T-cell (primary cell): ENCODE measurements at regions not wholly inside any gene's neighbourhood (a gene's known extent, or its start where the extent isn't known, plus 50 kb on each side); places are given as distances from the start of the nearest gene placed in this dataset.

Experiments used
- ATAC-seq, 4 experiments: fragments of 200-7000 bp in 3 of 4; fragments of 150-1000 bp in 1 of 4; cut with Tn5 transposase; replicated peaks in 1 of 4; 1 replicate in 3 of 4; 2 replicates in 1 of 4; pipeline ENCODE4 v1.10.0; 2021; ENCODE audit warnings: moderate library complexity in 3 of 4, mild to moderate bottlenecking in 2 of 4, moderate number of reproducible peaks in 1 of 4
- CTCF ChIA-PET, 2 donors: fragments of 300-600 bp; sonication (Branson Sonifier 250); formaldehyde crosslinking; loops; one replicate each; lab custom pipeline; 2022; ENCODE audit warnings: antibody characterized with exemption in 2 of 2; lab: Charles Lee
- POLR2A ChIA-PET, 2 donors: fragments of 300-600 bp; sonication (Branson Sonifier 250); formaldehyde crosslinking; loops; one replicate each; lab custom pipeline; 2022; ENCODE audit warnings: antibody characterized with exemption in 2 of 2; lab: Charles Lee
- DNase-seq, 35 experiments: peaks; one replicate each; pipeline versions ENCODE4 v3.0.0 to v3.0.0-alpha.2; 2013 to 2023
- H3K27ac ChIP-seq: one replicate; pipeline ENCODE4 v1.5.1; 2013; ENCODE audit warnings: low read length
- H3K27me3 ChIP-seq, 2 experiments: replicated peaks in 1 of 2; 1 replicate in 1 of 2; 2 replicates in 1 of 2; pipeline versions ENCODE4 v1.6.1 to v1.7.0; 2013; ENCODE audit warnings: low read length in 1 of 2, mixed read lengths in 1 of 2; ENCODE audit not compliant: control insufficient read depth in 2 of 2, insufficient read depth in 2 of 2; ENCODE audit errors: extremely low read depth in 1 of 2
- H3K36me3 ChIP-seq, 2 donors: 1 replicate in 1 of 2; 2 replicates in 1 of 2; pipeline versions ENCODE4 v1.6.1 to v1.7.0; 2013; ENCODE audit warnings: low read length in 1 of 2; ENCODE audit not compliant: control insufficient read depth in 2 of 2, insufficient read depth in 1 of 2; ENCODE audit errors: extremely low read depth in 1 of 2
- H3K4me1 ChIP-seq, 2 experiments: 1 replicate in 1 of 2; 2 replicates in 1 of 2; pipeline versions ENCODE4 v1.6.1 to v1.7.0; 2013; ENCODE audit warnings: low read length in 2 of 2, mixed read lengths in 1 of 2; ENCODE audit not compliant: insufficient read depth in 2 of 2, control insufficient read depth in 1 of 2; ENCODE audit errors: extremely low read depth in 1 of 2
- H3K4me3 ChIP-seq, 2 donors: 1 replicate in 1 of 2; 2 replicates in 1 of 2; pipeline versions ENCODE4 v1.5.1 to v1.7.0; 2013; ENCODE audit warnings: mild to moderate bottlenecking in 2 of 2, low read length in 1 of 2, moderate library complexity in 1 of 2; ENCODE audit not compliant: control insufficient read depth in 1 of 2; ENCODE audit errors: extremely low read depth in 1 of 2
- H3K9me3 ChIP-seq: 2 replicates; pipeline ENCODE4 v1.7.0; 2013
- H3K27ac Mint-ChIP-seq, 2 donors: one replicate each; pipeline ENCODE4 v1.8.0; 2020 to 2021; ENCODE audit warnings: mild to moderate bottlenecking in 2 of 2, mixed read lengths in 2 of 2
- H3K27me3 Mint-ChIP-seq, 2 donors: one replicate each; pipeline ENCODE4 v1.8.0; 2021 to 2022; ENCODE audit warnings: mixed read lengths in 2 of 2
- H3K36me3 Mint-ChIP-seq: one replicate; pipeline ENCODE4 v1.8.0; 2021; ENCODE audit warnings: mixed read lengths
- H3K4me1 Mint-ChIP-seq, 3 donors: one replicate each; pipeline ENCODE4 v1.8.0; 2020 to 2022; ENCODE audit warnings: mixed read lengths in 3 of 3, mild to moderate bottlenecking in 1 of 3
- H3K4me3 Mint-ChIP-seq, 3 donors: one replicate each; pipeline ENCODE4 v1.8.0; 2020 to 2022; ENCODE audit warnings: mild to moderate bottlenecking in 3 of 3, mixed read lengths in 3 of 3, moderate library complexity in 3 of 3
- H3K9me3 Mint-ChIP-seq, 3 donors: one replicate each; pipeline ENCODE4 v1.8.0; 2020 to 2022; ENCODE audit warnings: mixed read lengths in 3 of 3
- WGBS: methylation state at CpG from one replicate; pipeline ENCODE4 v1.1.5; 2013; ENCODE audit warnings: missing lambda C conversion rate; ENCODE audit not compliant: insufficient coverage; 5-methylcytosine and 5-hydroxymethylcytosine counted together

DNA sequence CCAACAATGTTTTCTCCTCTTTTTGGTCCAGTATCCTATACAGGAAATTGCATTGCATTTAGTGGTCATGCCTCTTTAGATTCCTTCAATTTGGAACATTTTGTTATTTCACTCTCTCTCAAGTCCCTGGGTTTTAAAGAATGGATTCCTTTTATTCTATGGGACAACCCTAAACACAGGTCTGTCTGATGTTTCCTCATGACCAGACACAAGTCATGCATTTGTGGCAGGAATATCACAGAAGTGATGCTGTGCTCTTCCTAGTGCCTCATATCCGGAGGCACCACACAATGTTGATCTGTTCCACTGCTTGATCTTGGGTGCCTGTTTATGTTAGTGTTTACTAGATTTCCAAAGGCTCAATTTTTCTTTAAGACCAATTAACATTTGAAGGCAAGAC lies 69.7 kb upstream of the H2AZ1 start:
- ChIA-PET POLR2A (no interaction called here), CTCF (no interaction called here)
- H3K36me3 ChIP-seq = no peaks in the 10 kb centered on the region
- no peak overlapping the region for H3K4me3 Mint-ChIP-seq
- no peak overlapping the region for H3K4me3 ChIP-seq
- H3K27ac ChIP-seq = no peak overlapping the region
- no peak overlapping the region for H3K27ac Mint-ChIP-seq
- H3K9me3 ChIP-seq = no peaks in the 10 kb centered on the region
- WGBS = 100% methylated on average over 1 of the region's 1 CpG
- H3K4me1 Mint-ChIP-seq = no peaks in the 10 kb centered on the region
- DNase-seq = no peak
- no peaks in the 10 kb centered on the region for H3K36me3 Mint-ChIP-seq
- no peak for ATAC-seq
- no peaks in the 10 kb centered on the region for H3K4me1 ChIP-seq
- H3K27me3 Mint-ChIP-seq = peaks cover 18 to 27% of the 10 kb centered on the region in 2 donors
- H3K27me3 ChIP-seq = peaks cover 0 to 5% of the 10 kb centered on the region in 2 experiments
- H3K9me3 Mint-ChIP-seq = no peaks in the 10 kb centered on the region

DNA sequence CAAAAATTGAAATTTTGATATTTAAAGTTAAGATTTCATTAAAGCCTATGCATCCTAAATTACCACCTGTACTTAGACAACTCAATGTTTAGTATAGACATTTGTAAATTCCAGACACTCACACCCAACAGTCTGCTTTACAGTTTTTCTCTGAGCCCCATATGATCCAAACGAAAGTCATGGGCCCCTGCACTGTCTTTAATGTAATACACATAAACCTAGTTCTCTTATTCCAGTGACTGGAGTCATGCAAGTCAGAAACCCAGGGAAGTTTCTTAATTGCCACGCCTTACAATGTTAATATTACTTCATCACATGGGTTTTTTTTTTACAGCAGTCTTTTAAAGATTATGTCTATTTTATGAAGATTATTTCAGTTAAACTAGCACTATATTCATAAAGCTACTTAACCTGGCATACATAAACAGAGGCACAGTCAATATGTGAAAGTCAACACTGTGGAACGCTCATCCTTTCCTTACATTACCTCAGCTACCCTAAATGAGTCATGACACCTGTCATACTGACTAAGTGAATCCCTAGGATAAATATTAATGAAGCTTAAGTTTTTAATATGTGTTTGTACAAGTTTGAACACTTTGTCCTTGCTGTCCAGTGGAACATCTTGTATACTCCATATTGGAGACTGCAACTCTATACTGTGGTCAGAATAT lies 67.7 kb upstream of the H2AZ1 start:
- Mint-ChIP-seq H3K27me3 (peaks cover 8 to 14% of the 10 kb centered on the region in 2 donors), H3K27ac (no peak overlapping the region), H3K4me3 (no peak overlapping the region), H3K4me1 (no peaks in the 10 kb centered on the region), H3K9me3 (no peaks in the 10 kb centered on the region), H3K36me3 (no peaks in the 10 kb centered on the region)
- Histone ChIP-seq H3K4me1 (no peaks in the 10 kb centered on the region), H3K36me3 (no peaks in the 10 kb centered on the region), H3K27me3 (peaks cover 0 to 5% of the 10 kb centered on the region in 2 experiments), H3K27ac (no peak overlapping the region), H3K4me3 (no peak overlapping the region), H3K9me3 (no peaks in the 10 kb centered on the region)
- ATAC-seq = no peak
- 60% methylated on average over 1 of the region's 3 CpGs for WGBS
- no peak for DNase-seq
- ChIA-PET POLR2A (interaction anchor here in 1 of 2 donors (0.6 kb wide), 1 partner anchor 67 kb away, joined by 3 read pairs; no protein-coding TSS in a partner anchor), CTCF (no interaction called here)

DNA sequence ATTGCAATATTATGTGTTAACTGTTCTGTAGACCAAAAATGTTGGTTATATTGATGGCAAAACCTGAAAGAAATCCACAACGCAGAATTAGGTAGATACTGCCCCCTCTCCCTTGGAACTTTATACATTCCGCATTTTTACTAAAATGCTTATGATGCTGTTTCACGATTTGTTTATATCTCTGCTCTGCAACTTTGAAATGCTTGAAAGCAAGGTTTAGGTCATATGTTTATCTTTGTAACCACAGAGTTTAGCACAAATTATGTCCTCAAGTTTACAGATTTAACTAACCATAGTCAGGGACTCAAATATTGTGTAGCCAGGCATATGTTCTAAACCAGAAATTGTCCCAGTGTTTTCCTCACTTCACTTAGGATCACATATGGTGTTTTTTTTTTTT lies 66.1 kb upstream of the H2AZ1 start:
- no CpG with 5 or more reads among the region's 3 CpGs for WGBS
- no peak overlapping the region for H3K27ac ChIP-seq
- H3K4me1 ChIP-seq = no peaks in the 10 kb centered on the region
- POLR2A ChIA-PET = no interaction called here
- Mint-ChIP-seq H3K27ac (no peak overlapping the region), H3K4me3 (no peak overlapping the region), H3K27me3 (peaks cover 0 to 3% of the 10 kb centered on the region in 2 donors), H3K4me1 (no peaks in the 10 kb centered on the region), H3K36me3 (no peaks in the 10 kb centered on the region), H3K9me3 (no peaks in the 10 kb centered on the region)
- no peaks in the 10 kb centered on the region for H3K36me3 ChIP-seq
- CTCF ChIA-PET = no interaction called here
- peaks cover 0 to under 1% of the 10 kb centered on the region in 2 experiments for H3K27me3 ChIP-seq
- ATAC-seq (no peak), DNase-seq (no peak)
- no peak overlapping the region for H3K4me3 ChIP-seq
- H3K9me3 ChIP-seq = no peaks in the 10 kb centered on the region

DNA sequence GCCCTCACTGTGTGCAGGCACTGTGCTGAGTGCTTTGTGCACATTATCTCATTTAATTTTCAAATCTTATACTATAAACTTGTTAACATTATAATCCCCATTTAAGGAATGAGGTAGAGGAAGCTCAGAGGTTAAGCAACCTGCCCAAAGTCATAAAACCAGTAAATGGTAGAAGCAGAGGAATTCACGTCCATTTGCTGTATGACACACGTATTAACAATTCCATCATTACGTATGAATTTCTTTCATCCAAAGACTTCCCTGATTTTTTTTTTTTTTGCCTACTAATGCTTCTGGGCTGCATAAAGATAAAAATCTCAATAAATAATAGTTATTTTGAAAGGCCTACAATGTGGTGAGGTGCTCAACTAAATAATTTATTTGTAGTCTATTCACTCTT lies 64.5 kb upstream of the H2AZ1 start:
- Histone ChIP-seq H3K9me3 (no peaks in the 10 kb centered on the region), H3K27ac (no peak overlapping the region), H3K36me3 (no peaks in the 10 kb centered on the region), H3K27me3 (no peaks in the 10 kb centered on the region), H3K4me3 (no peak overlapping the region), H3K4me1 (no peaks in the 10 kb centered on the region)
- no peaks in the 10 kb centered on the region for H3K4me1 Mint-ChIP-seq
- peaks cover 0 to 3% of the 10 kb centered on the region in 2 donors for H3K27me3 Mint-ChIP-seq
- H3K9me3 Mint-ChIP-seq = no peaks in the 10 kb centered on the region
- no peak overlapping the region for H3K4me3 Mint-ChIP-seq
- H3K27ac Mint-ChIP-seq = no peak overlapping the region
- no CpG with 5 or more reads among the region's 3 CpGs for WGBS
- DNase-seq = no peak
- no peak for ATAC-seq
- ChIA-PET CTCF (no interaction called here), POLR2A (no interaction called here)
- H3K36me3 Mint-ChIP-seq = no peaks in the 10 kb centered on the region

DNA sequence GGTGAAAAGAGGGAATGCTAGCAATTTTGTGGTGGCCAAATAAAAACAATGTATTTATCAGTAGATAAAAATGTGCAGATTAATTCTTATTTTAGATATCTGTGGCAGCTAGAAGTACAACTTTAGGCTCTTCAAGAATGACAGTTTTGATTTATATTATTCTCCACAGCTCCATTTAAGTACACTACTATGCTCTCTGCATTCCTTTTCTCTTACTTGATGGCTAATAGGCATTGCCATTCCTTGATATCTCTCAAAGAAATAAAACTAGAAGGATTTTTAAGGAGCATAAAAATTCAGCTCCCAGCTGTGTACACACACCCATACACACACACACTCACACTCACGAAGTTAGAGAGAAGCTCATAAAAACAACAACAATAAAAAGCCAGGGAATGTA lies 59.4 kb upstream of the H2AZ1 start:
- Mint-ChIP-seq H3K9me3 (no peaks in the 10 kb centered on the region), H3K4me1 (no peaks in the 10 kb centered on the region), H3K27ac (no peak overlapping the region), H3K27me3 (peaks cover 5 to 16% of the 10 kb centered on the region in 2 donors), H3K36me3 (no peaks in the 10 kb centered on the region), H3K4me3 (no peak overlapping the region)
- ChIA-PET CTCF (no interaction called here), POLR2A (interaction anchor here in 1 of 2 donors (0.6 to 0.7 kb wide), 3 partner anchors 104 to 871 kb away, joined by 3 to 6 read pairs (median 3); no protein-coding TSS in a partner anchor)
- Histone ChIP-seq H3K4me1 (no peaks in the 10 kb centered on the region), H3K36me3 (no peaks in the 10 kb centered on the region), H3K27ac (no peak overlapping the region), H3K27me3 (no peaks in the 10 kb centered on the region), H3K9me3 (no peaks in the 10 kb centered on the region), H3K4me3 (no peak overlapping the region)
- DNase-seq (no peak), ATAC-seq (no peak)
- no CpG with 5 or more reads among the region's 1 CpG for WGBS

DNA sequence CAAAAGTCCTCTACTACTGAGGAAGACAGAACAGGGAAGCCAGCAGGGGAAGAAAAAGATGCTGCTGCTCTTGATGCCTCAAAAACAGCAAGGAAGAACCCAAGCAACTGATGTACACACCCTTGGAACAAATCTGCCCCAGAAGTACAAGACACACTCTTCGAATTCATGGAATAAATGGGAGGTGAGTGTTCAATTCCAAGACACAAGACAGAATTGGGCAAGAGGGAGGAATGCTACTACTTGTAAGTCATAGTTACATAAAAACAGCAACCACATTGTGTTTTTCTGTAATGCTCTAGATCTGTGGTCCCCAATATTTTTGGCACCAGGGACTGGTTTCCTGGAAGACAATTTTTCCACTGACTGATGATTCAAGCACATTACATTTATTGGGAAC lies 58.0 kb upstream of the H2AZ1 start:
- Histone ChIP-seq H3K9me3 (no peaks in the 10 kb centered on the region), H3K27me3 (no peaks in the 10 kb centered on the region), H3K27ac (no peak overlapping the region), H3K36me3 (no peaks in the 10 kb centered on the region), H3K4me3 (no peak overlapping the region), H3K4me1 (no peaks in the 10 kb centered on the region)
- no peaks in the 10 kb centered on the region for H3K9me3 Mint-ChIP-seq
- H3K4me3 Mint-ChIP-seq = no peak overlapping the region
- ATAC-seq (no peak), DNase-seq (no peak)
- H3K36me3 Mint-ChIP-seq = no peaks in the 10 kb centered on the region
- H3K27me3 Mint-ChIP-seq = peaks cover 5 to 16% of the 10 kb centered on the region in 2 donors
- no peak overlapping the region for H3K27ac Mint-ChIP-seq
- no peaks in the 10 kb centered on the region for H3K4me1 Mint-ChIP-seq
- ChIA-PET POLR2A (no interaction called here), CTCF (no interaction called here)
- no CpG with 5 or more reads among the region's 1 CpG for WGBS
